NCI-H1105 (cell line): ENCODE measurements at regions not wholly inside any gene's neighbourhood (a gene's known extent, or its start where the extent isn't known, plus 50 kb on each side); places are given as distances from the start of the nearest gene placed in this dataset.

Source experiments
- DNase-seq: peaks from one replicate; lab custom pipeline; 2025; lab: John Stamatoyannopoulos, UW

DNA sequence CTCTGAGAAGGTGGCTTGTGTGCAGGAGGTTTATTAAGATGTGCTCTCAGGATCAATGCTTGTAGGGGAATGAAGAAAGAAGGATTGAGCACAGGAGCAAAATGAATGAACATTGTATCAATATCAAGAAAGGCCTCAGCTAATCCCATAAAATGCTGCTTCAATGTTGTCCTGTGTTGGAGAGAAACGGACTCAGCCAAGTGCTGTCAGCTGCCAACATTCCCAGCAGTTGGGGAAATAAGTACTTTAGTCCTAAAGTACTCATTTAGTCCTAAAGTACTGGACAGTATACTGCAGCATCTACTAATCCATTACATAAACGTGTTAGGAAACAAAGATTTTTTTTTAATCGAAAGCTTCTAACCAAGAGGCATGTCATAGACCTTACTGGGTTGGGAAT lies 255.9 kb downstream of the SEC23A start:
- DNase-seq, result no peak

DNA sequence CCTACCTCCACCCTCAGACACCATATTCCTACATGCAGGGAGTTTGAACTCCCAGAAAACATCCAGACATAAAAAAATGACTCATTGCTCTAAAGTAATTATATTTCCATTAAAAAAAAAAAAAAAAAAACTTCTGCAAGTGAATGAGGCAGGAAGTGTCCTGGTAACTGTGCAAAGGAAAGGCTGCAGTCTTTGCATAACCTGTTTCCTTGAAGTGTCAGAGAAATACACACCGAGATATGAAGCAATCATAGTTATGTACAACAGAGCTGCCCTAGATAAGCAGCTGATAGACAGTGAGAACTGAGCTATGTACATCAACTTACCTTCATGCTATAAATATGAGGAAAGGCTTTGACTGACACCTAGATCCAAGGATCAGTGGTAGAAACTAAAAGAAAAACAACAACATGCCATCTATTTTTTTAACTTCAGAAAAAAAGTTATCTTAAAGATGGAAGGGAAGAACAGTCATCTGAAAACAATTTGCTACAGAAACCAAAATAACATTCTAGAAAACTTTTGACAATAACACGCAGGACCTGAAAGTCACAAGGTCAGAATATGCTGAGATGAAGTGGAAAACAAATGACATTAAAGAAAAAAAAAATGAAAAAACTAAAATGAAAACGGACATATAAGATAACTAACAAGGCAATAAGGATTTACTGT lies 263.2 kb downstream of the SEC23A start:
- DNase-seq, result no peak

DNA sequence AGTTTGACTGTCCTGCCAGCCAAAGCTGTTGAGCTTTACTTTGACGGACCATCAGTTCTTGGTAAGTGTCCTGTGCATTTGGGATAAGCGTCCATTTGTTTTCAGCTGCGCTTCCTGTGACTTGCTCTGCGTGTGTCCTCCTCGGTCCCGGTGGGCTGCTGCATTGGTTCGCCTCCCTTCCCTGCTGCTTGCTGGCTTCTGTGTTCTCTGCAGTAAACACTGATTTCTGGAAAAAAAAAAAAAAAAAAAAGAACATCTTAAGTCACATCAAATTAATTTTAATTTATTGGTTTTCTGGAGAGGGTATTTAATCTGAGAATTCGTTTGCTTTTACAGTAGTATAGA lies 264.1 kb downstream of the SEC23A start:
- no peak for DNase-seq

DNA sequence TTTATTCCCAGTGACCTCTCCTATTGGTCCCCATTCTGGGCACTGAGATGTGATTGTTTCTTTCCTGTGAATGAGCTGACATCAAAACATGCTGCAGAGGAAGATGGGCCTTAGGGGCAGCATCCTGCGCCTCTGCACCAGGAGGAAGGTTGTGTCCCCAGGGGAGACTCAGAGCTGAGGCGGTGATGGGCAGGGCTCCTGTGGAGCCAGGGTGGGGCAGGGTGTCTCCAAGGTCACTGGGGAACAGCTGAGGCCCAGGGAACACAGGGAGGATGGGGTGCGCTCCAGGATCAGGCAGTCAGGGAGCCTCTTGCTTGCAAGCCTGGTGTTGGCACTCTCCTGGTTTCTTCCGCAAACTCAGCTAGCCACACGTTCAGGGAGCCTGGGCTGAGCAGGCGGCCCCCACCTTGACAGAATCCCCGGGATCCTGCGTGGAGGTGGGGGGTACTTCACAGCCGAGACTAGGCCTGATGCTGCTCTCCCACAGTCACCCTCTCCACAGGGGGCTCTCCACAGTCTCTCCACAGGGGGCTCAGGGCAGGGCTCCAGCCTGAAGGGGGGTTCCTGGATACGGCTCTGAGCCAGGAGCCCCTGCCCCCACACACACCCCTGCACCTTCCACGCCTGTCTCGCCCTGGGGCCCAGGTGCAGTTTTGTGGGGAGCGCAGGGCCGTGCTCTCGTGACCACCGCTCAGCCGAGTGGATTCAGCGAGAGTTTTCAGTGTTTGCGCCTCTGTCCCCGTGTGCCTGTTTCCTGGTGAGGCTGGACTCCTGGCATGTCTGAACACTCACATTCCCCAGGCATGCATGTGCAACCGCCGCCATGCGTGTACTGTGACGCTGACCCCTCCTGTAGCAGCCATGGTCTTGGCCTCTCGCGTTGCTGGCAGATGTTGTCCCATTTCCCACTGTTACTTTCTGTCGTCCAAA lies 264.7 kb downstream of the SEC23A start:
- DNase-seq, result no peak

DNA sequence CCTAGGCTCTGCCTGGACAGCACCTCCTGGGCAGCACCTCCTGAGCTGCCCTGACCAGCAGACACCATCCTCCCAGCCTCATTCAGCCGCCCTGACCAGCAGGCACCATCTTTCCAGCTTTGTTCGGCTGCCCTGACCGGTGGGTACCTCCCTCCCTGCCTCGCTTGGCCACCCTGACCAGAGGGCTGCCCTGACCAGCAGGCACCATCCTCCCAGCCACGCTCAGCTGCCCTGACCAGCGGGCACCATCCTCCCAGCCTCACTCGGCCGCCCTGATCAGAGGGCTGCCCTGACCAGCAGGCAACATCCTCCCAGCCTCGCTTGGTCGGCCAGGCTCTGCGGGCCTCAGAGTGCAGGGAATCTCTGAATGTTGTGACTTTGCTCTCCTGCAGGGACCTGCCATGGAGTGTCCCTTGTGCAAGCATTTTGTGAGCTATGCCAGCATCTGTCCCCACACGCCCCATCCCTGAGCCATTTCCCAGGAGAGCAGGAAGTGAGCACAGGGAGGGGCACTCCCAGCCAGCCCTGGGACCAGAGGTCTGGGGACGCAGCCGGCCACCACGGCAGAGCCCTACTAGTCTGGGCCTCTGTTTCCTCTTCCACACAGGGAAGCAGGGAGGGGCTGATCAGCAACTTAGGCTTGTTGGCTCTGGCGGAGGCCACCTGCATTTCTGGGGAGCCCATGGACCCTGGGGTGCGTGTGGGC lies 265.5 kb downstream of the SEC23A start:
- no peak for DNase-seq

DNA sequence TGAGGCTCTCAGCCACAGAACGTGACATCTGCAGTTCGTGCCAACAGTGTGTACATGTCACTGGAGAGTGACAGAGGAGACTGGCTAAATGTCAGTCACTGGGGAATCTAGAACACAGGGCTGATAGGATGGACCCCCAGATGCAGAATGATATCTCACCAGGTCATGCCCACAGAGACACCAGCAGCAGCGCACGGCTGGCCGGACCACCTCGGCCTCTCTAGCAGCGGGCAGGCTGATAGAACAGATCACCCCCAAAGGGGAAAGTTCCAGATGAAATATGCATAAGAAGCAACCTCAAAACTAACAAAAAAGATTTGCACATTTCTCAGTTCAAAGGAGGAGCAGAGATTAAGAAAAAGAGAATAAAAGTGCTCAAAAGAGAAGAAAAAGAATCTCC lies 266.5 kb downstream of the SEC23A start:
- DNase-seq, result no peak

DNA sequence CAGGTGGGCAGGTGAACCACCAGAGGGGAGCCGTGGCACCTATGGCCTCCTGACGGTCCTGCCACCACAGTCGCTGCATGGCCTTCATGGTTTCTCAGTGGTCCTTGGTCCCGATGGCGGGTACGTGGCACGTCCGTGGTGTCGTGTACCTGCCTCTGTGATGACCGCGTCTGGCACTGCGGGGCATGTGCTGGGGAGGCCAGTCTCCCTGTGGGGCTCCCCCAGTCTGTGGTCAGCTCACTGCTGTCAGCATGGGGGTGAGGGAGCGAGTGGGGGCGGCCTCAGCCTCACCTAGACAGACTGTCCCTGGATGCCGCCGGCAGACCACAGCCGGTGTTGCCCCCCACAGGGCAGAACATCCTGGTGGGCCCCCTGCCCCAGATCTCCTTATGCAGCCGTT lies 267.2 kb downstream of the SEC23A start:
- DNase-seq, result no peak

DNA sequence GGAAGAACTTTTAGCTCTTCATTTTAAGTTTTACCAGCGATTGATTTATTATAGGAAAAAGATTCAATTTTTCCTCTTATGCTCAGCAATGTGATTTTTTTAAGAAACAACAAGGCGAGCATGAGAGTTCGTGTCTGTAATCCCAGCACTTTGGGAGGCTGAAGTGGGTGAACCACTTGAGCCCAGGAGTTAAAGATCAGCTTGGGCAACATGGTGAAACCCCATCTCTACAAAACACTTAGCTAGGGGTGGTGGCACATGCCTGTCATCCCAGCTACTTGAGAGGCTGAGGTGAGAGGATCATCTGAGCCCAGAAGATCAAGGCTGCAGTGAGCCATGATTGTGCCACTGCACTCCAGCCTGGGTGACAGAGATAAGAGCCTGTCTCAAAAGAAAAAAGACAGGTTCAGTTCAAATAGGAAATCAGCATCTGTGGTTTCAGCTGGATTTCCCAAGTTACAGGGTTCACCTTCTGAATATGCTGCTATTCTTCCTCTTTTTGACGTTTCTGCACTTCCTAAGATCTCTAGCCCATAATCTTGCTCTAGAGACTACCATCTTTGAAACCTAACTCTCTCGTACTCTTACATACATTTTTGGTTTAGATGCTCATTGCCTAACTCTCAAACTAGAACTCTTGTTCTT lies 274.7 kb downstream of the SEC23A start:
- DNase-seq, result no peak

DNA sequence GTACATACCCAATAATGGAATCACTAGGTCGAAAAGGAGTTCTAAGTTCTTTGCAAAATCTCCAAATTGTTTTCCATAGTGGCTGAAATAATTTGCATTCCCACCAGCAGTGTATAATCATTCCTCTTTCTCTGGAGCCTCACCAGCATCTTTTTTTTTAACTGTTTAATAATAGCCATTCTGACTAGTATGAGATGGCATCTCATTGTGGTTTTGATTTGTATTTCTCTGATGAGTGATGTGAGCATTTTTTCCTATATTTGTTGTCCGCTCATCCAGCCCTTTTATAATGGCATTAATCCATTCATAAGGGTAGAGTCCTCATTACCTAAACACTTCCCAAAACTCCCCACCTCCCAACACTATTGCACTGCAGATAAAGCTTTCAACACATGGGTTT lies 278.3 kb downstream of the SEC23A start:
- no peak for DNase-seq

DNA sequence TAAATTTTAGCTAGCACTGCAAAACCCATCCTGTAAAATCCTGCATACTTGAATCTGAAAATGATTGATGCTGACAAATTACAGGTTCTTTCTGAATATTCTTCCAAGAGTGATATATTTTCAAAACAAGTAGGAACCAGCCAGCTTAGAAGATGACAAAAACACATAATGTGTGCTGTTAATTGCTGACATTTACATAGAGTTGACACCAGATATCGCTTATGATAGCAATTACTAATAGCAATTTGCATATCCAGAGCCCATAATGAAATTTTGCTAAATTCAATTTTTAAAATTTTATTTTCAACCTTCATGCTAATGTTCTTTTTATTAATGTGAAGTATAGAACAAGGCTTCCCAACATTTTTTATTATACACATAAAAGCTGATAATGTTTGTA lies 284.5 kb downstream of the SEC23A start:
- no peak for DNase-seq

DNA sequence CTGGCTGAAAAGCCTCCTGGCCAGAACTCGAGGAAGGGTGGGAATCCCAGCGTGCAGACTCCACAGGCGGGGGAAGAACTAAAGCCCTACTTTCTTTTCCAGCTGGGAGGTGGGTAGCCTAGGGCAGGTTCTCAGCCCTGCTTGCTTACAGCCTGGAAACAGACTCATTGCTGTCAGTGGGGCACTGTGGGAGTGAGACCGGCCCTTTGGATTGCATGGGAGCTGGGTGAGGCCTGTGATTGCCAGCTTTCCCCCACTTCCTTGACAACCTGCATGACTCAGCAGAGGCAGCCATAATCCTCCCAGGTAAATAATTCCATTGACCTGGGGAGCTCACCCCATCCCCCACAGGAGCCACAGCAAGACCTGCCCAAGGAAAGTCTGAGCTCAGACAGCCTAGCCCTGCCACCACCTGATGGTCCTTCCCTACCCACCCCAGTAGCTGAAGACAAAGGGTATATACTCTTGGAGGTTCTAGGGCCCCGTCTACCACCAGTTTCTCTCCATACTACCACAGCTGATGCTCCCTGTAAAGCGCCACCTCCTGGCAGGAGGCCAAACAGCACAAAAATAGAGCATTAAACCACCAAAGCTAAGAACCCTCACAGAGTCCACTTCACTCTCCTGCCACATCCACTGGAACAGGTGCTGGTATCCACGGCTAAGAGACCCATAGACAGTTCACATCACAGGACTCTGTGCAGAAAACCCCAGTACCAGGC lies 294.1 kb downstream of the SEC23A start:
- no peak for DNase-seq

DNA sequence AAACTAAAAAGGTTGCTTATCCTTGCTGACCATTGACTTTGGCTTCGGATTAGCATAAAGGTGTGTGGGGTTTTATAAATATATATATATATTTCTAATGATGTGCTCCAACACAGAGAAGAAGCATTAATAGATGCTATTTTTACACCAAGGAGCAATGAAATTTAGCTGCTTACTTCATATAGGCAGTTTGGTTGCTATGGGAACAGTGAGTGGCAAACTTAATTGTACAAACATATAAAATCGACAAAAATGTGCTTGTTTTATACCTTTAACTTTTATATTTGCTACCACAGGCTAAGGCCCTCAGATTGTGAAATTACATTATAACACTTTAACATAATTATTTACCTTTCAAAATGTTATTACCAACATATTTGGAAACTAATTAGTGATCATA lies 303.4 kb downstream of the SEC23A start:
- DNase-seq, result no peak

DNA sequence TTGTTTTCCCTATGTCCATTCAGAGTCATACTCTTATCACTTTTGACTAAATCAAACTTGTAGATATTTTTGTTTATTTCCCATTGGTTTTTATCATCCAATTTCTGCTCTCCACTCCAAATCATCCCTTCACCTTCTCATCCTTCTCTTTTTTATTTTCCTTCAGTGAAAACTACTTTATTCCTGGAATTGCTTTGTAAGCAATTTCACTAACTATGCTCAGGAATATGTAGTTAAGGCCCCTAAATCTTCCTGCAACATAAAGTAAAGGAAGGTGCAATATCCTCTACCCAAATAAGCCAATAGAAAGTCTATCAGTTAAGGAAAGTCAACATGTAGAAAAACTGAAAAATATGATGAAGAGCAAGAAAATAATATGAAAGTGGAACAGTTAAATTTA lies 308.4 kb downstream of the SEC23A start:
- no peak for DNase-seq

DNA sequence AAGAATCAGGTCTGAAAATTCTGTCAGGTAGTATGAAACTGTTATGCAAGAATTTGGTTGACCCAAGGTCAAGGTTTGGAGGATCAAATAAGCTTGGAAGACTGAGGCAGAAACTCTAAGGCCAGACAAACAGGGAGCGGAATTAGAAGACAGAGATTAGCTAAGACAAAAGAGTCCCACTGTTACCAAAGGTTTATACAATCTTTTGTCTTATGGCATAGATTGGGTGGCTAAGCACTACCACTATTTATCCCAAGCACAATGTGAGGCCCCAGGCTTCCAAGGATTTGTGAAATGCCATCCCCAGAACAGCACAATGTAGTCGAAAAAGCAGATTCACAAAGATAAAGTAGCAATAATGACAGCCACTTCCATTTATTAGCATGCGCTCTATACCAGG lies 311.2 kb downstream of the SEC23A start:
- DNase-seq, result no peak

DNA sequence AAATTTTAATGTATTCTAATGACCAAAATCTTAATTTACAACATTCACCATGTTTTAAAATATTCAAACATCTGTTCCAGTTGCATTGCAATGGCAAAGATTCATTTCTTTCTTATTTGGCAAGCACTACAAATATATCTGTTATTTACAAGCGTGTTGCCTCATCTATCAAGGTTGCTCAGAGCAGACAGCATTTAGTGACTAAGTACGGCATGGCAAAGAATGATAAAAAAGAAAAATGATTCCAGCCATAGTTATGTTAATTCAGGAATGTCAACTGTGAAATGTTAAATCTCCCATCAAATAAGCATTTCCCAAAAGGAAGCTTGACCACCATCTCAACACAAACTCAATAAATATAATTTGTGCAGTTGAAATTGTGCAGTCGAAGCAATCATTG lies 312.1 kb downstream of the SEC23A start:
- DNase-seq, result no peak

DNA sequence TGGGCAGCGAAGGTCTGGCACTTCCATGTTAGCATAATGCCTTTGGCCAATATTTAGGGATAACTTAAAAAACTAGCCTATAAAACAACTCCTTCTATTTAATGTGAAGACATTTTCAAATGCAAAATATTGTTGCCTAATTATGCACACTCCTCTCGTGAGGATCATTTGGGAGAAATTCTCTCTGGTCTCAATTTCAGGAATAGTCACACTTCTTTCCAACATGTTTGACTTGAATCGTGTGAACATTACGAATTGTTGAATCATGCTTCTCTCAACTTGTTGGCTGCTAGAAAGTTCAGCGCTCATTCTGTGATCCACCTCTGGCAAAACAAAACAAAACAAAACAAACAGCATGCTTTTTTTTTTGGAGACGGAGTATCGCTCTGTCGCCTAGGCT lies 313.2 kb downstream of the SEC23A start:
- no peak for DNase-seq

DNA sequence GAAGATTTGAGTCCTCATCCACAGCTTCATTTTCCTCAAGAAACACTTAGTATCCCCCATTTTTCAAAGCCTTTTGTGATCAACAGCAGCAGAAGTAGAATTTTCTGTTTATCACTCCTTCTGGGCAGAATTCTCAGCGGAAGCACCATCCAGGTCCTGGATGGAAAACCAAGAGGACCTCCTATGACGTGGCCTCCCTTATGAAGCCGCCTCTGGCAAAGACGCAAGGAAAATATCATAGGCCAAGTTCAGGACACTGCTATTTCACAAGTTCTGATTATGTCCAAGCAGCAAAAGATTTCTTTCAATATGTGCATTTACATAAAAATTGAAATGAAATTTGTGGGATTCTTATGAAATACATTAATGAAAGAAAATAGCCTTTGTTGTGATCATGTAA lies 315.0 kb downstream of the SEC23A start:
- DNase-seq, result no peak

DNA sequence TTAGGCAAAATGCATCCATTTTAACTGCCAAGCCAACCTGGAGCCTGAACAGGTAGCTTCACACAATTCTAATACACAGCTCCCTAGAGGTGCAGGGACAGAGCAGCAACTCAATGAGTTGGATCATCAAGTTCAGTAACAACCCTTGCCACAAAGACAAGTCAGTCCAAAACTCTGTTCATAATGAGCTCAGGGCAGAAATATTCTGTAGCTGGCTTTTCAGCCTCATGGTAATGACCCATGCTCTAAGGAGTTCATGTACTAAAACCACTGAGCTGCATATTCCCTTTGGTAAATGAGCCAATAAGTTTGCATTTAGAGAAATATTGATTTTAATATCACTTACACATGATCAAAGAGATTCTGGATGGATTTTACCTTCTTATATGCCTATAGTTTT lies 316.1 kb downstream of the SEC23A start:
- no peak for DNase-seq

DNA sequence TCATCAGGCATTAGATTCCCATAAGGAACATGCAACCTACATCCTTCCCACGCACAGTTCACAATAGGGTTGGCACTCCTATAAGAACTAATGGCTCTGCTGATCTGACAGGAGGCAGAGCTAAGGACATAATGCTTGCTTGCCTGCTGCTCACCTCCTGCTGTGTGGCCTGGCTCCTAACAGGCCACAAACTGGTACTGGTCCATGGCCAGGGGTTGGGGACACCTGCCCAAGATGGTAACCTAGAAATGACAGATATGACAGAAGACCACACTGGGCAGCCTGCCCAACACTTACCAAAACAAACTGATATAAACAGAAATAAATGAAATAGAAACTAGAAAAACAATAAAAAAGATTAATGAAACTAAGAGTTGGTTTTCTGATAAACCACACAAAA lies 325.6 kb downstream of the SEC23A start:
- no peak for DNase-seq

DNA sequence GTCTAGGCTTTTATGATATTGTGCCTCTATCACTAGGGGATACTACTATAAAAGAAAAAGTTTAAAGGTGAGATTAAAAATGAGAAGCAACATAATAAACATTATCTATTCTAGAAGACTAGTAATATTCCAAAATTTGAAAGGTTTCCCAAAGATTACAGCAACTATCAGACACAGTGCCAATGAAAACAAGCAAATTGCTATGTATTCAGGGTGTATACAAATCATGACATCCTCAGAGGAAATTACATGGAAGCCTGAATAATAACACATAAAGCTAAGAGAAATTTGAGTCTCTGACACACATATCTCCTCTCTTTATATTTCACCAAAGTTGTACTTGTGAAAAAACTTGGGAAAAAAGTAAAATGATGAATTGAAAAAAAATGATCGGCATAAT lies 327.0 kb downstream of the SEC23A start:
- DNase-seq, result no peak

DNA sequence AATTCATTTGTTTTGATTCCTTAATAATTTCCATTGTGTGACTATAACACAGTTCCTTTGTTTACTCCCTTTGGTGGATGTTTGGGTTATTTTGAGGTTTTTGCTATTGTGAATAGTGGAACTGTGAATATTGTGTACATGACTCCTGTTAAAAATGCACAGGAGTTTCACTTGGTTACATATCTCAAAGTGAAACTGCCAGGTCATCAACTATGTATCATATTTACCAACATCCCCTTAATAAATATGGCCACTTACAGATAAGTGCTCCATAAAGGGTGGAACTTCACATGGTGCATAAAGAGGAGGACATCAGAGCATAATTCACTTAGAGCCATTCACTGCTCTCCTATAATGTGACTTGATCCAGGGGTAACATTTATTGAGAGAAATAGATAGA lies 328.9 kb downstream of the SEC23A start:
- no peak for DNase-seq

DNA sequence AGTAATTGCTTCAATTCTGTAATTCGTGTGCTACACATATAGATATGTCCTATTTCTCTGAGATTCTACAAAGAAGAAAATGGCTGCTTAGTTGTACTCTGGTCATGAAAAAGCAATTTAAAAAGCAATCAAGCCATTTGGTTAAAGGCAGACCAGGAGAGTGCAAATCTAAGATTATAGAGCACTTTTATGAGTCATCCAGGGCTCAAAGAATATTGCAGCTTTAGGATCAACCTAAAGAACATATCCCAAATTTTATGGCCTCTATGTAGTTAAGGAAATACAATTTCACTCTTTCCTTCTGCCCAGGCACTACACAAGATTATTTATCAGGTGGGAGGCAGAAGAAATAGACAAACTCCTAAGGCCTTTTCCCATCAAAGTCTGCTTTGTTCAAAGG lies 332.8 kb downstream of the SEC23A start:
- DNase-seq, result no peak
